IPS DF 4.7 (cell line): ENCODE measurements at regions not wholly inside any gene's neighbourhood (a gene's known extent, or its start where the extent isn't known, plus 50 kb on each side); places are given as distances from the start of the nearest gene placed in this dataset.

Experiments used
- DNase-seq: peaks from one replicate; pipeline ENCODE4 v3.0.0-alpha.2; 2013; ENCODE audit warnings: low spot score; ENCODE audit errors: extremely low read depth

GRCh38 chr14:97251491-97252155, 454.4 kb downstream of the VRK1 start:
- DNase-seq, result no peak

GRCh38 chr14:97253756-97254155, 456.6 kb downstream of the VRK1 start:
- DNase-seq, result no peak

- DNase-seq, result no peak
These were observed 465.2 kb downstream of the VRK1 start for GRCh38 chr14:97262336-97262735.

GRCh38 chr14:97264516-97265230, 467.5 kb downstream of the VRK1 start:
- DNase-seq, result no peak

GRCh38 chr14:97266653-97267052, 469.5 kb downstream of the VRK1 start:
- DNase-seq, result no peak

GRCh38 chr14:97267509-97267908, 470.3 kb downstream of the VRK1 start:
- no peak for DNase-seq

GRCh38 chr14:97268097-97268496, 470.9 kb downstream of the VRK1 start:
- DNase-seq, result no peak

- DNase-seq, result no peak
These were observed 473.1 kb downstream of the VRK1 start for GRCh38 chr14:97270308-97270707.

- DNase-seq, result no peak
These were observed 474.3 kb downstream of the VRK1 start for GRCh38 chr14:97271451-97271960.

- no peak for DNase-seq
These were observed 476.4 kb downstream of the VRK1 start for GRCh38 chr14:97273540-97273939.

- no peak for DNase-seq
These were observed 477.4 kb downstream of the VRK1 start for GRCh38 chr14:97274626-97275025.

- DNase-seq, result no peak
These were observed 478.1 kb downstream of the VRK1 start for GRCh38 chr14:97275276-97275675.

GRCh38 chr14:97276573-97276972, 479.4 kb downstream of the VRK1 start:
- no peak for DNase-seq

- DNase-seq, result no peak
These were observed 480.5 kb downstream of the VRK1 start for GRCh38 chr14:97277711-97278110.

- DNase-seq, result no peak
These were observed 483.3 kb downstream of the VRK1 start for GRCh38 chr14:97280526-97280925.

- DNase-seq, result no peak
These were observed 484.6 kb downstream of the VRK1 start for GRCh38 chr14:97281741-97282140.

GRCh38 chr14:97282210-97283004, 485.2 kb downstream of the VRK1 start:
- DNase-seq, result no peak

- DNase-seq, result no peak
These were observed 485.8 kb downstream of the VRK1 start for GRCh38 chr14:97283005-97283403.

GRCh38 chr14:97283426-97283825, 486.2 kb downstream of the VRK1 start:
- DNase-seq, result no peak

- no peak for DNase-seq
These were observed 486.7 kb downstream of the VRK1 start for GRCh38 chr14:97283841-97284240.

- DNase-seq, result no peak
These were observed 490.8 kb downstream of the VRK1 start for GRCh38 chr14:97287956-97288355.

GRCh38 chr14:97290065-97290464, 492.9 kb downstream of the VRK1 start:
- DNase-seq, result no peak
